Epithelial cell of esophagus (primary cell): ENCODE measurements at regions not wholly inside any gene's neighbourhood (a gene's known extent, or its start where the extent isn't known, plus 50 kb on each side); places are given as distances from the start of the nearest gene placed in this dataset.

Source experiments
- DNase-seq: peaks from one replicate; pipeline ENCODE4 v3.0.0; 2010; ENCODE audit warnings: low read depth
- H3K4me3 ChIP-seq: 2 replicates; pipeline ENCODE4 v1.5.1; 2011; ENCODE audit warnings: mild to moderate bottlenecking, low read length, control low read depth
- CTCF ChIP-seq: IDR thresholded peaks from 2 replicates; pipeline ENCODE4 v1.5.1; 2011; ENCODE audit warnings: low read depth, mild to moderate bottlenecking, low read length, control low read depth, inconsistent platforms; ENCODE audit not compliant: insufficient read depth; ENCODE audit errors: missing control alignments

DNA sequence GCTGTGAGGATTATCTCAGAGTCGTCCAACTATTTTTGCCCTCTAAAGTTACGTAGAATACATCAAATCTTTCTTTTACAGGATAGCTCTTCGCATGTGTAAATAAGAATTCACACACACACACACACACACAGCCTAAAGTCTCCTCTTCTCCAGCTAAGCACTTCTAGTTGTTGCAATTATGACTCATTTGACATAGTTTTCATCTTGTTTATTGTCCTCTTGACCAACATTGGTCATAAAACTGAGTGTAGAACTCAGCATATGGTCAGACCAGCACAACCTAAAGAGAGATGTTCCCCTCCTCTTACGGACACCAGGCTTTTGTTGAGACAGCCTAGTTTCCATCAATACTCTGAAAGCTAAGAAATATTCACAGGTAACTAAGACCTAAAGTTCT, 234.2 kb downstream of the BLID start:
- H3K4me3 ChIP-seq: no peak overlapping the region
- peak; percentile 32 for DNase-seq
- TF ChIP-seq CTCF: no peak

- no peak overlapping the region for H3K4me3 ChIP-seq
- DNase-seq: no peak
- no peak for TF ChIP-seq CTCF
Measured at GRCh38 chr11:121877152-121877551, 238.9 kb downstream of the BLID start.

DNA sequence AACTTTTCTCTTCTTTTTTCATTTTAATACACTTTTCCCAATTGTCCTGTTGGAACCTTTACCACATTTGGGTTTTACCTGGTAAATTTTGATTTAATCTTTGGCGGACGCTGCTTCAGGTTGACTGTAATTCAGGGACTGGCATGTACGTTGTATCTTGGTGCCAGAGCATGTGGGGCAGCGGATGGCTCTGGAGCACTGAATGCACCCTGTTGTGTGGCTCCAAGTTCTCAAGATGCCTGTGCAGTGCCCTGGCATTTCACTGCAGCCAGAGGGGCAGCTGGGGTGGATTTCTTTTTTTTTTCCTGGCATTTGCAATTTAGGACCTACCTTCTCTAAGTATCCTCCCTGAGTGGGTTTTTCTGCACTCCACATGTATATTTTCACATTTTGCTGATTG, 242.2 kb downstream of the BLID start:
- H3K4me3 ChIP-seq: no peak overlapping the region
- DNase-seq: no peak
- no peak for TF ChIP-seq CTCF

DNA sequence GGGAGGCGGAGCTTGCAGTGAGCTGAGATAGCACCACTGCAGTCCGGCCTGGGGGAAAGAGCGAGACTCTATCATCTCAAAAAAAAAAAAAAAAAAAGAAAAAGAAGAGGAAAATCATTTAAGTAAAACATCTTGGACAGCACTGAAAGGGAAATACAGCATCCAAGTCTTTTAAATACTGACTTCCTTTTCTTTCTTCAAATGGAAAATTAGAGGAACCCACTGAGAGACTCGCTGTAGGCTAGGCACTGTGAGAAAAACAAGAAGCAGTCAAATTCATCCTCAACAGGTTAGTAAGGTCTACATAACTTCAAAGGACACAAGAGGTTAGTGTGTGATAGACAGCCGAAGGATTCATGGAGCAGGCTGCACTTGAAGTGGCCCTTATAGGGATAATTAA, 243.7 kb downstream of the BLID start:
- no peak for DNase-seq
- H3K4me3 ChIP-seq: no peak overlapping the region
- no peak for TF ChIP-seq CTCF

- DNase-seq: peak; percentile 21
- no peak for TF ChIP-seq CTCF
- H3K4me3 ChIP-seq: no peak overlapping the region
Measured at GRCh38 chr11:121870206-121871045, 245.6 kb downstream of the BLID start.

- no peak for TF ChIP-seq CTCF
- no peak overlapping the region for H3K4me3 ChIP-seq
- DNase-seq: no peak
Measured at GRCh38 chr11:121869478-121869877, 246.5 kb downstream of the BLID start.

DNA sequence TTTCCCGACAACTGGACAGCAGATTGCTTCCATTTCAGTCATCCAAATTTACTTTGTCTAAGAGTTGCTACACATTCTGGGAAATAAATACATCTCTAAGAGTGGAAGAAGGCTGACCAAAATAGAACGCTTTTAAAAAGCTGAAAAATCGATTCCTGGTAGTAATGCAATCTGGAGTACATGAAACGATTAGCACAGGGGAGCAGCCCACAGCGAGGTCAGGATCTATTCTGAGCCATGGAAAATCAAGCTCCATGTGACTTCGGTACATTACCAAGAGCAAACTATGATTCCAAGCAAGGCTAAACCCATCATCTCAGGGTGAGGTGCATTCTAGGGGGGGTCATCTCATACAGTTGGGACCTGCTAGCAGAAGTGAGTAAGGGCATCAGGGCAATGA, 249.3 kb downstream of the BLID start:
- DNase-seq: no peak

More for the DNA sequence above, 249.3 kb downstream of the BLID start:
- no peak for TF ChIP-seq CTCF
- H3K4me3 ChIP-seq: no peak overlapping the region
